Fibroblast of lung (primary cell): ENCODE measurements at regions not wholly inside any gene's neighbourhood (a gene's known extent, or its start where the extent isn't known, plus 50 kb on each side); places are given as distances from the start of the nearest gene placed in this dataset.

Source experiments
- EZH2 ChIP-seq: IDR thresholded peaks from 2 replicates; pipeline ENCODE4 v1.5.1; 2012; ENCODE audit warnings: low read length, control low read depth, mild to moderate bottlenecking; ENCODE audit errors: missing control alignments
- TF ChIP-seq, protein P1 (sequence below), 2 donors: IDR thresholded peaks in 1 of 2; conservative IDR thresholded peaks in 1 of 2; 1 replicate in 1 of 2; 2 replicates in 1 of 2; pipeline ENCODE4 v1.5.1; 2011 to 2012; ENCODE audit warnings: low read length in 2 of 2, control low read depth in 1 of 2, inconsistent platforms in 1 of 2, low read depth in 1 of 2, mild to moderate bottlenecking in 1 of 2

DNA sequence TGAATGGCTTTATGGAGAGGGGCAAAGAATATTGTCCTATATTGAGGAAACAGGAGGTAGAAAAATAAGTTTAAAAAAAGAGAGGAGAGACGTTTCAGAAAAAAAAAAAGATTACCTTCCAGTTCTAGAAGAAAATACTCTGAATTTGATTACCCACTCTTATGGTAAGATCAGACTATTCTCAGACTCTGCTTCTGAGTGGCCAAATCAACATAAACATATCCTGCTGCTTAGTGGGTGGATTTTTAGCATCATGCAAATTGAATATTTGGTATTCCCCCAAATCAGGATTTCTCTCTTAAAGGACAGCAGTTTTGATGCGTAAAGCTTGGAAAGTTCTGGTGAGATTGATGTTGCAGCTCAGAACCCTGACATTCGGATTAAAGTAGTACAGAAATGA is 946.6 kb downstream of the TFAP2A start:
- TF ChIP-seq, protein P1, sequence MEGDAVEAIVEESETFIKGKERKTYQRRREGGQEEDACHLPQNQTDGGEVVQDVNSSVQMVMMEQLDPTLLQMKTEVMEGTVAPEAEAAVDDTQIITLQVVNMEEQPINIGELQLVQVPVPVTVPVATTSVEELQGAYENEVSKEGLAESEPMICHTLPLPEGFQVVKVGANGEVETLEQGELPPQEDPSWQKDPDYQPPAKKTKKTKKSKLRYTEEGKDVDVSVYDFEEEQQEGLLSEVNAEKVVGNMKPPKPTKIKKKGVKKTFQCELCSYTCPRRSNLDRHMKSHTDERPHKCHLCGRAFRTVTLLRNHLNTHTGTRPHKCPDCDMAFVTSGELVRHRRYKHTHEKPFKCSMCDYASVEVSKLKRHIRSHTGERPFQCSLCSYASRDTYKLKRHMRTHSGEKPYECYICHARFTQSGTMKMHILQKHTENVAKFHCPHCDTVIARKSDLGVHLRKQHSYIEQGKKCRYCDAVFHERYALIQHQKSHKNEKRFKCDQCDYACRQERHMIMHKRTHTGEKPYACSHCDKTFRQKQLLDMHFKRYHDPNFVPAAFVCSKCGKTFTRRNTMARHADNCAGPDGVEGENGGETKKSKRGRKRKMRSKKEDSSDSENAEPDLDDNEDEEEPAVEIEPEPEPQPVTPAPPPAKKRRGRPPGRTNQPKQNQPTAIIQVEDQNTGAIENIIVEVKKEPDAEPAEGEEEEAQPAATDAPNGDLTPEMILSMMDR (conservative IDR thresholded peaks at IDR 0.05 in 1 of 2, IDR thresholded peaks at IDR 0.05 in 1 of 2; ENCODE audit: low read depth in 1 of 2, low read length in 2 of 2), result no peak
- no peak for TF ChIP-seq EZH2
